ENCODE measurements at regions not wholly inside any gene's neighbourhood (a gene's known extent, or its start where the extent isn't known, plus 50 kb on each side); places are given as distances from the start of the nearest gene placed in this dataset.

GRCh38 chr5:159440235-159440634 lies 109.9 kb upstream of the IL12B start:
- TF ChIP-seq CTCF (IDR thresholded peaks at IDR 0.05 in 8 of 11, conservative IDR thresholded peaks at IDR 0.05 in 3 of 11) (peak in 1 of 11 experiments; percentile 11), POLR2A (IDR thresholded peaks at IDR 0.05) (no peak), POLR2AphosphoS5 (IDR thresholded peaks at IDR 0.05) (no peak)
